ENCODE measurements at regions not wholly inside any gene's neighbourhood (a gene's known extent, or its start where the extent isn't known, plus 50 kb on each side); places are given as distances from the start of the nearest gene placed in this dataset.
"Not testable (repeated sequence)": the region's sequence is repeated elsewhere in the genome, so short reads cannot be mapped to it uniquely, and the experiment has no call there.

GRCh38 chr3:27661797-27662196 lies 60.3 kb downstream of the EOMES start:
- no peak for DNase-seq

GRCh38 chr3:27659279-27660021 lies 62.7 kb downstream of the EOMES start:
- peak in 2 of 6 experiments; percentile 26 to 40 for DNase-seq

- DNase-seq, result no peak
These were observed 63.4 kb downstream of the EOMES start for GRCh38 chr3:27658741-27659140.

- no peak for DNase-seq
These were observed 64.3 kb downstream of the EOMES start for GRCh38 chr3:27657871-27658270.

GRCh38 chr3:27657404-27657803 lies 64.7 kb downstream of the EOMES start:
- no peak for DNase-seq

GRCh38 chr3:27656790-27657189 lies 65.3 kb downstream of the EOMES start:
- no peak for DNase-seq

GRCh38 chr3:27655547-27655946 lies 66.6 kb downstream of the EOMES start:
- no peak for DNase-seq

DNA sequence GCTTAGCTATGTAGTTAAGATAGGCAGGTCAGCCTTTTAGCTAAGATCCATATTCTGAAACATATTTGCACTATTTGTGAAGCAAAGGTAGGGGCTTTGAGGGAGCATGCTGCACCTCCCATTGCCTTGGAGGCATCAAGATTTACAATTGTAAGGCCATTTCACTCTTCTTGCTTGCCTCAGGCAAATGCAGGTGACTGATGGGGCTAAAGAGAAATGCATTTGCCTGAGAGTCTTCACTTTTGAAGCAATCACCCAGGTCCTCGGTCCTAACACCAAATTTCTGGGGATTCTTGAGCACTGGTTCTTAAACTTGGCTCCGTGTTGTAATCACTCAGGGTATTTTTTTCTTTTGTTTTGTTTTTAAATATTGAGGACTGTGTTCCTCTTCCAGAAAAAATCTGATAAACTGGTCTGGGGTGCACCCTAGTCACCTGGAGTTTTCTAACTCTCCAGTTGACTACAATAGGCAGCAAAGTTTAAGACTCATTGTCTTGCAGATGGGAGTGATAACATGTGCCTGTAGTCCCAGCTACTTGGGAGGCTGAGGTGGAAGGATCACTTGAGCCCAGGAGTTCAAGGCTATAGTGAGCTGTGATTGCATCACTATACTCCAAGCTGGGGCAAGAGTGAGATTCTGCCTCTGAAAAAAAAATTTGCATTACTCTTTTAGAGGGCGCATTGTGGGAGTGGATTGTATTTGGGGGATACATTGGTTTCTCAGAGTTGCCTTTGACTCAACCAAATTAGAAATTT lies 68.1 kb downstream of the EOMES start:
- DNase-seq, result no peak

- DNase-seq, result no peak
These were observed 72.8 kb downstream of the EOMES start for GRCh38 chr3:27649277-27649676.

- DNase-seq, result no peak
These were observed 75.2 kb downstream of the EOMES start for GRCh38 chr3:27646896-27647295.

- no peak for DNase-seq
These were observed 77.2 kb downstream of the EOMES start for GRCh38 chr3:27644941-27645340.

DNA sequence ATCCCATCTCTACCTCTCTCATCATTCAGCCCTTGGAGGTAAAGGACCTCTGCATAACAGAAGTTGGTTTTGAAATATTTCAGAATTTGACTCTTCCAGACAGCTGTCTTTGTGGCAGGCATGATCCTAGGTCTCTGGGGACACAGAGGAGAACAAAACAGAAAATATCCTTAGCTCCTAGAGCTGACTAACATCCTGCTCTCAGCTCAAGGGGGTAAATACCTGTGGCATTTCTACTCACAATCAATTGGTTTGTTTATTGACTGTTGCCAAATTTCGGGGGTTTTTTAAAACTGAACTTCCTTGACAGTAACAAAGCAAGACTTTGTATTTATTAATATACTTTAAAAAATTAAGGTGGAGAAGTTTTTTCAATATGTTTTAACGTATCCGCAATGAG lies 78.8 kb downstream of the EOMES start:
- no peak for DNase-seq

DNA sequence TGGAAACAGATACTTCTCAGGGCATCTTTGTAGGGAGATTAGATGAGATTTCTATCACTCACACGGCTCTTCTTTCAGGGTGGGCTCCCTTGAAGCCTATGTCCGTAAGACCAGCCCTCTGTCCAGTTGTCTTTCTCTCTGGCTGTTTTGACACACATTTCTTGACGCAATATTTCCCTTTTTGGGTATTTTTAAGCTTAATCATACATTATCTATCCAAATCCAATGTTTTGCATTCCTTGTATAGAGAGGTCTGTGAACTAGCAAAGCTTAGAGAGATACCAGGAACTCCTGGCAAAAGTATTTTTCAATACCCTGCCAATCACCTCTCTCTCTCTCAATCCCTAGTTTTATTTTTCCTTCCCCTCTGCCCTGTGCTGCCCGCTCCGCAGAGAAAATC lies 79.3 kb downstream of the EOMES start:
- no peak for DNase-seq

DNA sequence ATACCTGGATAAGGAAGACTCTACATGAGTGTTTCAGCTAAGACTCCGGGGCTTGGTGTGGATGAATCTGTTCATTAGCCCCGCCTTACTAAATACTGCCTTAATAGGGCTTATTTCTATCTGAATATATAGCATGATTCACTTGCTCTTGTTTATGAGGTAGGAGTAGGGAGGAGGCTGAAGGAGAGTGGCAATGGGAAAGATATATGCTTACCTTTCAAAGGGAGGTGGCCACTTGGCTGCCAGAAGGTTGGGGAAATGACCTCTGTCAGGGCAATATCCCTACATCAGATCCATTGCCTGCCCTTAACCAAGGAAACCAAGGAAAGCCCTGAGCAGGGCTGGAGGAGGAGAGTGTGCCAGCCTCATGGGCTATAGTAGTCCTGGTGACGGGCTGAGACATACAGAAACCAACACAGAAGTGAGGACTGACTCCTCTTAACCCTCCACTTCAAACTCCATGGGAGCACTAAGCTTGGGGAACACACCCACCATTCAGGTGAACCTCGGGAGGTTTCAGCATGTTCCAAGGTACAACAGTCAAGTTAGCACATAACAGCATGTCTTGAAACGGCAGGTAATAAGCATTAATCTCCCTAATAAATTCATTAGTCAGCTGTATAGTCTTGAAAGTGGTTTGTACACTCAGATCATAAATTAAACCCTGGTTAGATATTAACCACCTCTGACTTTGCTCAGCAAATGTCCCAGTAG lies 80.1 kb downstream of the EOMES start:
- no peak for DNase-seq

- no peak for DNase-seq
These were observed 80.8 kb downstream of the EOMES start for GRCh38 chr3:27641271-27641800.

DNA sequence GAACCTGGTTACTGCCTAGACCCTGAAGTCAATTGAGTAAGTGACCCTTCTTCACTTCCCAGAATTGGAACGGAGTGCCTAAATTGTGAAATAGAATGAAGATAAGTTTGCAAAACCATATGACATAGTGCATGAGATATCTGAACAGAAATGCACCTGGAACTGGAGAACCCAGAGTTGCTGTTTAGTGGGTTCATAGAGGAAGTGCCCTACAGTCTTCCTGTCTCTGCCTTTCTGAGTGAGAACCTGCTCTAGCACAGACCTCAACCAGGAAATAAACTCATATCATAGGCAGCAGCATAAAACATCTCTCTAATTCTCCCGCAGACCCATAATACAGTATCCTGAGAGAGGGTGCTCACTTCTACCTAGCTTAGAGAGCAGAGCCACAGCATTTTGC lies 82.9 kb downstream of the EOMES start:
- peak in 3 of 6 experiments; percentile 44 to 67 (median 58) for DNase-seq

- DNase-seq, result no peak
These were observed 83.5 kb downstream of the EOMES start for GRCh38 chr3:27638594-27638993.

DNA sequence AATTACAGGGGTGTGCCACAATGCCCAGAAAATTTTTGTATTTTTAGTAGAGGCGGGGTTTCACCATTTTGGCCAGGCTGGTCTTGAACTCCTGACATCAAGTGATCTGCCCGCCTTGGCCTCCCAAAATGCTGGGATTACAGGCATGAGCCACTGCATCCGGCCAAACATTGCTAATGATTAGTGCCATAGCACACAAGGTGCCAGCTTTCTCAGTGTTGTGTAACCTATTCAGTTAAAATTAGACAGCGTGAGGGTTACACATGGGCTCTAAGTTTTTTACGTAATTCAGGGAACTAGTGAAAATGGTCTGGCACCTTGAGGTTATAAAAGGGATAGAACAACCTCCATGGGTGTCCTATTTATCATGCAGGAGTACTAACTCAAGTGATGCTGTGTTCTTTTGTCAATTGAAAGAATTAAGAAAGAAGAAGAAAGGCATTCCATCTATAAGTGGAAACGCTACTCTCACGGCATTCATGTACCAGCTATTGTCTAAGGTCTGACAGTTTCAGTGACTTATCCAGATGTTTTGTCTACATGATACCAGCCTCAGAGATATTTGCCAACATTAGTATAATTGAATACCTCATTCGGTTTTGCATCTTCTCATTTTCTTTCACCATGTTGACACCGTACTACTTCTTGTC lies 84.7 kb downstream of the EOMES start:
- DNase-seq, result no peak

DNA sequence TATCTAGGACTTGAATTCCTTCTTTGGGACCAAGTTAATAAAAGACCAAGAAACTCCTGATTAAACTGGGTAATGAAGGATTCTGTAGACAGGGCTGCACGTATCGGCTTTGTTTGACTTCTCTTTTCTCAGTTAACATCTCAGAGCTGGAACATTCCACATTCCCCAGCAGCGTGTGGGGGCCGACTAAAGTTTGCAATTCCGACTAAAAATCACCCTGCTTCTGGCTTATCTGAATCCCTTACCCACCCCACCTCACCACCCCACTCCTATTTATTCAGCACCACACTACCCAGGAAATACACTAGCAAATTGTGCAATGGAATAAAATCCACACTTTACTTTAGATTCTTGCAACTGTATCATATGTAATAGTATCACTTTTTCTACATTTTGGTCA lies 87.1 kb downstream of the EOMES start:
- not testable (repeated sequence) for DNase-seq

DNA sequence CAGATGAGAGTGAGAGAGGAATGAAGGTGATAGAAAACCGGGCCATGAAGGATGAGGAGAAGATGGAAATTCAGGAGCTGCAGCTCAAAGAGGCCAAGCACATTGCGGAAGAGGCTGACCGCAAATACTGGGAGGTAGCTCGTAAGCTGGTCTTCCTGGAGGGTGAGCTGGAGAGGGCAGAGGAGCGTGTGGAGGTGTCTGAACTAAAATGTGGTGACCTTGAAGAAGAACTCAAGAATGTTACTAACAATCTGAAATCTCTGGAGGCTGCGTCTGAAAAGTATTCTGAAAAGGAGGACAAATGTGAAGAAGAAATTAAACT lies 88.9 kb downstream of the EOMES start:
- no peak for DNase-seq

GRCh38 chr3:27632431-27633223 lies 89.5 kb downstream of the EOMES start:
- DNase-seq, result peak in 5 of 6 experiments; percentile 18 to 50 (median 37)

- no peak for DNase-seq
These were observed 91.2 kb downstream of the EOMES start for GRCh38 chr3:27630885-27631284.
